HL-60 (cell line): ENCODE measurements at regions not wholly inside any gene's neighbourhood (a gene's known extent, or its start where the extent isn't known, plus 50 kb on each side); places are given as distances from the start of the nearest gene placed in this dataset.

ENCODE experiments used
- DNase-seq, 2 experiments: peaks; one replicate each; pipeline ENCODE4 v3.0.0-alpha.2; 2010 to 2020; ENCODE audit warnings: low read depth in 1 of 2, low spot score in 1 of 2
- H3K27ac ChIP-seq: fragments of 250-450 bp; sonication (Bioruptor Pico); replicated peaks from 2 replicates; pipeline ENCODE4 v1.5.1; 2020; ENCODE audit warnings: mild to moderate bottlenecking, moderate library complexity
- H3K27me3 ChIP-seq: fragments of 250-450 bp; sonication (Bioruptor Pico); 2 replicates; pipeline ENCODE4 v1.5.1; 2021; ENCODE audit warnings: mild to moderate bottlenecking, moderate library complexity; ENCODE audit not compliant: insufficient read depth, poor library complexity, severe bottlenecking
- H3K4me3 ChIP-seq: replicated peaks from 2 replicates; pipeline ENCODE4 v1.5.1; 2011; ENCODE audit warnings: mild to moderate bottlenecking, control low read depth, low read length; ENCODE audit not compliant: insufficient read depth
- GABPA ChIP-seq: IDR thresholded peaks from 2 replicates; pipeline ENCODE4 v1.6.1; 2012; ENCODE audit warnings: low read depth
- POLR2AphosphoS5 ChIP-seq: IDR thresholded peaks from 2 replicates; pipeline ENCODE4 v1.6.1; 2012; ENCODE audit warnings: low read depth
- SPI1 ChIP-seq: IDR thresholded peaks from 2 replicates; pipeline ENCODE4 v1.6.1; 2012; ENCODE audit warnings: low read depth, mild to moderate bottlenecking, borderline replicate concordance
- TF ChIP-seq, protein P1 (sequence below): IDR thresholded peaks from 2 replicates; pipeline ENCODE4 v1.6.1; 2012; ENCODE audit warnings: low read depth; ENCODE audit not compliant: insufficient replicate concordance
- TF ChIP-seq, protein P2 (sequence below): IDR thresholded peaks from one replicate; pipeline ENCODE4 v1.5.1; 2011; ENCODE audit warnings: low read length, control low read depth, inconsistent platforms; ENCODE audit not compliant: insufficient read depth

DNA sequence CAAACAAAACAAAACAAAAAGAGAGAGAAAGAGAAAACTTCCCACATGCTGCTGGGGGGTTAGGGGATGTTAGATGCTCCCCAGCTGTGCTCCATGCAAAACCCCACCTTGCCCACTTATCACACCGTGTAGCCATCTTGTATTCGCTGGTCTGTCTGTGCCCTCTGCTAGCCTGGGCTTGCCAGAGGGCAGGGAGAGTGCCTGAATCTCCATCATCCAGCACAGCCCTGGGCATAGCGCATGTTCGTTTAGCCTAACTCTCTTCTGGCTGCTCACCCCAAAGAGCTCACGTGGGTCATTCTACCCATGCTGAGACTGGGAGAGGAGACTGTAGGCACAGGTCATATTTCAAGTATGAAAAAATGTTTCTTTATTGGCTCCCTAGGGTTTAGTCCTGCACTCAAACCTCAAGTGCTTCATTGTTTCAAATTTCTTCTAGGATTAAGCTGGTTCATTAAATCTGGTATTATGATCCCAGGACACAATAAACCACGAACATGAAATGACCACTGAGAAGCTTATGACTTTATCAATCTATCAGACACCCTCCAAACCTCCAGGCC, 100.5 kb downstream of the KCNF1 start:
- no peak for DNase-seq
- no peak overlapping the region for H3K4me3 ChIP-seq
- no peak overlapping the region for H3K27ac ChIP-seq
- no peaks in the 10 kb centered on the region for H3K27me3 ChIP-seq
- TF ChIP-seq POLR2AphosphoS5 = no peak
- TF ChIP-seq, protein P1, sequence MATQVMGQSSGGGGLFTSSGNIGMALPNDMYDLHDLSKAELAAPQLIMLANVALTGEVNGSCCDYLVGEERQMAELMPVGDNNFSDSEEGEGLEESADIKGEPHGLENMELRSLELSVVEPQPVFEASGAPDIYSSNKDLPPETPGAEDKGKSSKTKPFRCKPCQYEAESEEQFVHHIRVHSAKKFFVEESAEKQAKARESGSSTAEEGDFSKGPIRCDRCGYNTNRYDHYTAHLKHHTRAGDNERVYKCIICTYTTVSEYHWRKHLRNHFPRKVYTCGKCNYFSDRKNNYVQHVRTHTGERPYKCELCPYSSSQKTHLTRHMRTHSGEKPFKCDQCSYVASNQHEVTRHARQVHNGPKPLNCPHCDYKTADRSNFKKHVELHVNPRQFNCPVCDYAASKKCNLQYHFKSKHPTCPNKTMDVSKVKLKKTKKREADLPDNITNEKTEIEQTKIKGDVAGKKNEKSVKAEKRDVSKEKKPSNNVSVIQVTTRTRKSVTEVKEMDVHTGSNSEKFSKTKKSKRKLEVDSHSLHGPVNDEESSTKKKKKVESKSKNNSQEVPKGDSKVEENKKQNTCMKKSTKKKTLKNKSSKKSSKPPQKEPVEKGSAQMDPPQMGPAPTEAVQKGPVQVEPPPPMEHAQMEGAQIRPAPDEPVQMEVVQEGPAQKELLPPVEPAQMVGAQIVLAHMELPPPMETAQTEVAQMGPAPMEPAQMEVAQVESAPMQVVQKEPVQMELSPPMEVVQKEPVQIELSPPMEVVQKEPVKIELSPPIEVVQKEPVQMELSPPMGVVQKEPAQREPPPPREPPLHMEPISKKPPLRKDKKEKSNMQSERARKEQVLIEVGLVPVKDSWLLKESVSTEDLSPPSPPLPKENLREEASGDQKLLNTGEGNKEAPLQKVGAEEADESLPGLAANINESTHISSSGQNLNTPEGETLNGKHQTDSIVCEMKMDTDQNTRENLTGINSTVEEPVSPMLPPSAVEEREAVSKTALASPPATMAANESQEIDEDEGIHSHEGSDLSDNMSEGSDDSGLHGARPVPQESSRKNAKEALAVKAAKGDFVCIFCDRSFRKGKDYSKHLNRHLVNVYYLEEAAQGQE = no peak
- TF ChIP-seq GABPA = no peak
- TF ChIP-seq, protein P2, sequence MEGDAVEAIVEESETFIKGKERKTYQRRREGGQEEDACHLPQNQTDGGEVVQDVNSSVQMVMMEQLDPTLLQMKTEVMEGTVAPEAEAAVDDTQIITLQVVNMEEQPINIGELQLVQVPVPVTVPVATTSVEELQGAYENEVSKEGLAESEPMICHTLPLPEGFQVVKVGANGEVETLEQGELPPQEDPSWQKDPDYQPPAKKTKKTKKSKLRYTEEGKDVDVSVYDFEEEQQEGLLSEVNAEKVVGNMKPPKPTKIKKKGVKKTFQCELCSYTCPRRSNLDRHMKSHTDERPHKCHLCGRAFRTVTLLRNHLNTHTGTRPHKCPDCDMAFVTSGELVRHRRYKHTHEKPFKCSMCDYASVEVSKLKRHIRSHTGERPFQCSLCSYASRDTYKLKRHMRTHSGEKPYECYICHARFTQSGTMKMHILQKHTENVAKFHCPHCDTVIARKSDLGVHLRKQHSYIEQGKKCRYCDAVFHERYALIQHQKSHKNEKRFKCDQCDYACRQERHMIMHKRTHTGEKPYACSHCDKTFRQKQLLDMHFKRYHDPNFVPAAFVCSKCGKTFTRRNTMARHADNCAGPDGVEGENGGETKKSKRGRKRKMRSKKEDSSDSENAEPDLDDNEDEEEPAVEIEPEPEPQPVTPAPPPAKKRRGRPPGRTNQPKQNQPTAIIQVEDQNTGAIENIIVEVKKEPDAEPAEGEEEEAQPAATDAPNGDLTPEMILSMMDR = no peak
- TF ChIP-seq SPI1 = no peak

DNA sequence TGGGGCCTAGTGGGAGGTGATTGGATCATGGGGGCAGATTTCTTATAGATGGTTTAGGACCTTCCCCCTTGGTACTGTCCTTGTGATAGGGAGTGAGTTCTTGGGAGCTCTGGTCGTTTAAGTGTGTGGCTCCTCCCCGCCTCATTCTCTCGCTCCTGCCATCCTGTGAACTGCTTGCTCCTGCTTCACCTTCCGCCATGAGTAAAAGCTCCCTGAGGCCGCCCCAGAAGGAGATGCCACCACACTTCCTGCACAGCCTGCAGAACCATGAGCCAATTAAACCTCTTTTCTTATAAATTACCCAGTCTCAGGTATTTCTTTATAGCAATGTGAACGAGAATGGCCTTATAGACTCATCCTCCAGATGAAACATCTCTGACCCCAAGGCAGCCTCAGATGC, 101.5 kb downstream of the KCNF1 start:
- Histone ChIP-seq H3K4me3 (no peak overlapping the region), H3K27ac (no peak overlapping the region), H3K27me3 (no peaks in the 10 kb centered on the region)
- TF ChIP-seq SPI1 (no peak), POLR2AphosphoS5 (no peak), GABPA (no peak)
- TF ChIP-seq, protein P1 = no peak
- TF ChIP-seq, protein P2 = no peak
- DNase-seq = no peak

DNA sequence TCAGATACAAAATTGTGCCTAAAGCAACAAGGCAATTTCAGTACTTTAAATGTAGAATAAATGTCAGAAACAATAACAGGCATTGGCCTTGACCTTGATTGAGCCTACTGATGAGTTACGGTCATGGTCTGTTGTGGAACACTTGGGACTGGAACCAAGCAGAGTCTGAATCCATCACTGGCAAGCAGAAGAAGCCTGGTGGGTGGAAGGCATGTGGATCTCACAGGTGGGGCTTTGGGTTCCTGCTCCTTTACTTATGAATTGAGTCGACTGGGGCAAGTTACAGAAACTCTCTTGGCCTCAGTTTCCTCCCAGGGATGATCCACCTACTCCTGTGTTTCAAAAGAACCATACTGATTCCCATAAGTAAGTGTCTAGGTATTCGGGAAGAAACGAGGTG, 102.3 kb downstream of the KCNF1 start:
- no peak overlapping the region for H3K27ac ChIP-seq
- TF ChIP-seq, protein P2 = no peak
- TF ChIP-seq, protein P1 = no peak
- no peak for TF ChIP-seq POLR2AphosphoS5
- TF ChIP-seq GABPA = no peak
- TF ChIP-seq SPI1 = no peak
- no peak overlapping the region for H3K4me3 ChIP-seq
- no peaks in the 10 kb centered on the region for H3K27me3 ChIP-seq
- no peak for DNase-seq
